HTR-8/SVneo (cell line): ENCODE measurements at regions not wholly inside any gene's neighbourhood (a gene's known extent, or its start where the extent isn't known, plus 50 kb on each side); places are given as distances from the start of the nearest gene placed in this dataset.

Experiments used
- DNase-seq: peaks from one replicate; pipeline ENCODE4 v3.0.0; 2011; ENCODE audit warnings: low spot score, mixed read lengths; ENCODE audit not compliant: insufficient read length
- FAIRE-seq: peaks from 2 replicates; lab custom pipeline; 2011; peaks lifted over from hg19 to GRCh38; lab: Jason Lieb, UNC

DNA sequence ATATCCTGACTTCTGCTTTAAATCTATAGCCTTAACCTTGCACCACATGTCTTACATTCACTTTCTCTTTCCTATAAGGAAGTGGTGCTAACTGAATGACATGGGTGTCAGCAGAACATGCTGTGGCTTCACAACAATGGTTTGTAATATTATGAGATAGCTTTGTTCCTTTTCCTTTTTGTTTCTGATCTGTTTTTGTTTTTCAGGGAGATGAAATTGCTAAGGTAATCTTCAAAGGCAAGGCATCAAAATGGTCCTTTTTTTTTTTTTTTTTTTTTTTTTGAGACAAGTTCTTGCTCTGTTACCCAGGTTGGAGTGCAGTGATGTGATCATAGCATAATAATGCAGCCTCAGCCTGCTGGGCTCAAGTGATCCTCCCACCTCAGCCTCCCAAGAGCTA, 53.6 kb upstream of the RANBP6 start:
- DNase-seq (no peak), FAIRE-seq (no peak)

DNA sequence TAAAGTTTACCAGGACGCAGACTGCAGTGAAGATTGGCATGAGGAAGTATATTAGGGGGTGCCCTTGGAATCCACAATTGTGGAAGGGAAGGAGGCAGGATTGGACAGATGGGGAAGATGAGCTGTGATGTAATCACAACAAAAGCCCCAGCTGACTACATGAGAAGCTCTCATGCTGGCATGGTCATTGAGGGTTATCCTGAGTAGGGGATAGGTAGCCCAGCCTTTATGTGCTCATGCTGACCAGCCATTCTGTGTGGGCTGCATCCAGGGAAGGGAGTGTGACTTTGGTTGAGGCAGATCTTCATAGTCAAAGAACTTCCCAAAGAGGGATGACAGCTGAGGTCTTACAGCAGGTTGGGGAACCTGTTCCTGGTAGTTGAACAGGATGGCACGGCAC, 52.0 kb upstream of the RANBP6 start:
- DNase-seq: no peak
- FAIRE-seq: no peak
